GM19043 (cell line): ENCODE measurements at regions not wholly inside any gene's neighbourhood (a gene's known extent, or its start where the extent isn't known, plus 50 kb on each side); places are given as distances from the start of the nearest gene placed in this dataset.

Experiments used
- ATAC-seq: cut with Tn5 transposase; IDR thresholded peaks from one replicate; pipeline ENCODE4 v1.9.1; 2021; ENCODE audit warnings: low read depth; ENCODE audit not compliant: unreplicated experiment

DNA sequence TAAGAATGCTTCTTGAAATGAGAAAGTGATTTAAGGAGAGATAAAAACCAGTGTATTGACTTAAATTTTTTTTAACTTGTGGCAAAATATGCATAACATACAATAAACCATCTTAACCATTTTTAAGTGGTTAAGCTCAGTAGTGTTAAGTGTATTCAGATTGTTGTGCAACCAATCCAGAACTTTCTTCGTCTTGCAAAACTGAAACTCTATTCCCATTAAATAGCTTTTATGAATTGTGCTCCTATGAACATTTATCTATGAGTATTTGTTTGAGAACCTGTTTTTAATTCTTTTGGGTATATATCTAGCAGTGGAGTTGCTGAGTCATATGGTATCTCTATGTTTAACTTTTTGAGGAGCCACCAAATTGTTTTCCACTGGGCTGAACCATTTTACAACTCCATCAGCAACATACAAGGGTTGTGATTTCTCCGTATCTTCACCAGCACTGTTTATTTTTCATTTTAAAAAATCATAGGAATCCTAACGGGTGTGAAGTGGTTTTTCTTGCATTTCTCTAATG lies 76.6 kb upstream of the ACTBL2 start:
- no peak for ATAC-seq

DNA sequence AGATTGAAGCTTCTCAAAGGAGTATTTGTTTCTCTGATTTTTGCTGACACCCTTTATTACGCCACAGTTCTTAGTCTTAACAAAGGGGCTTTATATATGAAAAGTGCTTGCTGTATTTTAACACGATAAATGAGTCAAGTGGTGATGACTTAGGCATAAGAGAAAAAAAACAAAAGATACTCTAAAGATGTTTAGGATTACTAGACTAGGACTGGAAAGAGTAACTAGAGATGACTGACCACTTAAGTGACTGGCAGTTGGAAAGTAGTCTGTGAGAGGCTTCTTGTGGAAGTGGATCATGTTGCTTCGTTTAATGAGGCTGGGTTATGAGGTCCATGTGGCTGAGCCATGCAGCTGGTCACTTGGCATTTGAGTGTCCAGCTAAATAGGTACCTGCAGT lies 69.4 kb upstream of the ACTBL2 start:
- no peak for ATAC-seq

GRCh38 chr5:57551251-57551650 lies 68.6 kb upstream of the ACTBL2 start:
- ATAC-seq = no peak

GRCh38 chr5:57550132-57550531 lies 67.5 kb upstream of the ACTBL2 start:
- ATAC-seq = no peak

- ATAC-seq = no peak
Observed at GRCh38 chr5:57549566-57549965, 67.0 kb upstream of the ACTBL2 start.

DNA sequence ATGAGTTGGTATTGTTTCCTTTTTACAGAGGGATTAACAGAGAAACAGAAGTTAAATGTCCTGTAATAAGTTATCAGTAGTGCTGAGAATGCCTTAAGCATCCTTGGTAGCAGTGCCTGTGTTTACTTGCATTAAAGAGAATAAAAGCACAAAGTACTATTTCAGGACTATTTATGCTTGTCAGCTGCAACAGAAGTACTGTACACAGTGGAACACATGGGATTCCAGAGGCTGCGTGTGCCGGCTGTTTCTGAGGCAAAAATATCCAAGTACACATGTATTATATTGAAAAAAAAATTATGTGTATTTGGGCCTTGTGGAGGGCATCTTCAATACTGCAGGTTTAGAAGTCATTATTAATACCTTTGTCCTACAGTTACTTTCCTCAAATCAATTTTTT lies 58.2 kb upstream of the ACTBL2 start:
- no peak for ATAC-seq

DNA sequence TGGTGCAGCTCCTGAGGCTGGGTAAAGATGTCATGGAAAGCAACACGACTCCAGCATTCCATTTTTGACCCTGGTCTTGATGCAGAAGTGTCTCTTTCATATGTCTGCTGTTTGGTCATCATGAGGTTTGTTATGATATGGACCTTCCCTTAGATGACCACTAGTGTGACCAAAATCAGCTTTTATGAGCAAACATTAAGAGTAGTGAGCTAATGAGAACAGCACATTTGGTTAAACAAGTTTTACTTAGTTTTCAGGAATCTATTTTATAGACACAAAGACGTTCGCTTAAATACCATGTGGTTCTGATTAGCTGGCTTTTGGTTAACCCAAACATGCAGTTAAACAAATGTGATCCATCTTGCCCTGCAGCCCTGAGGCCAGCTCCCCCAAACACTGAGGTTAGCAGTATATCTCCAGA lies 56.7 kb upstream of the ACTBL2 start:
- ATAC-seq = no peak

GRCh38 chr5:57538341-57538955 lies 55.8 kb upstream of the ACTBL2 start:
- no peak for ATAC-seq

GRCh38 chr5:57537811-57538210 lies 55.2 kb upstream of the ACTBL2 start:
- ATAC-seq = no peak

GRCh38 chr5:57532513-57533497 lies 50.2 kb upstream of the ACTBL2 start:
- no peak for ATAC-seq
